Endothelial cell of umbilical vein (primary cell): ENCODE measurements at regions not wholly inside any gene's neighbourhood (a gene's known extent, or its start where the extent isn't known, plus 50 kb on each side); places are given as distances from the start of the nearest gene placed in this dataset.

ENCODE experiments used
- BruUV-seq: library from RNA; stranded (reverse); fragments of 400-500 nt; replicated peaks from 2 replicates; lab custom pipeline; 2021; lab: Mats Ljungman, UMichigan
- CTCF ChIA-PET: fragments of 300-600, 350-600 bp; sonication (Branson Sonifier 250); formaldehyde crosslinking; loops from one replicate; lab custom pipeline; 2021; ENCODE audit warnings: antibody characterized with exemption, inconsistent platforms; lab: Charles Lee
- POLR2A ChIA-PET: fragments of 300-600, 350-600 bp; sonication (Branson Sonifier 250); formaldehyde crosslinking; loops from one replicate; lab custom pipeline; 2021; ENCODE audit warnings: antibody characterized with exemption, inconsistent platforms; lab: Charles Lee
- DNase-seq: peaks from one replicate; pipeline ENCODE4 v3.0.0-alpha.2; 2011; ENCODE audit warnings: low read depth, low spot score
- FAIRE-seq: peaks from 2 replicates; lab custom pipeline; 2011; peaks lifted over from hg19 to GRCh38; lab: Jason Lieb, UNC
- H2AFZ ChIP-seq: 2 replicates; pipeline ENCODE4 v1.6.0; 2012; ENCODE audit warnings: low read depth, low read length, control low read depth, inconsistent platforms
- H3K27ac ChIP-seq: 2 replicates; pipeline ENCODE4 v1.5.1; 2011; ENCODE audit warnings: low read depth, mild to moderate bottlenecking, control low read depth, low read length, moderate library complexity; ENCODE audit not compliant: insufficient read depth
- H3K27me3 ChIP-seq, 2 experiments: 2 replicates each; pipeline versions ENCODE4 v1.6.0 to v1.6.1; 2011; ENCODE audit warnings: low read length in 2 of 2, mixed read lengths in 1 of 2; ENCODE audit not compliant: control insufficient read depth in 2 of 2, insufficient read depth in 2 of 2
- H3K36me3 ChIP-seq, 2 experiments: 2 replicates in 1 of 2; 3 replicates in 1 of 2; pipeline ENCODE4 v1.5.1; 2011; ENCODE audit warnings: low read length in 2 of 2, mild to moderate bottlenecking in 1 of 2, moderate library complexity in 1 of 2; ENCODE audit not compliant: control insufficient read depth in 2 of 2, insufficient read depth in 2 of 2; ENCODE audit errors: extremely low read depth in 1 of 2
- H3K4me1 ChIP-seq: 3 replicates; pipeline ENCODE4 v1.5.1; 2011; ENCODE audit warnings: mild to moderate bottlenecking, low read length; ENCODE audit not compliant: control insufficient read depth, insufficient read depth; ENCODE audit errors: extremely low read depth
- H3K4me2 ChIP-seq: 2 replicates; pipeline ENCODE4 v1.6.1; 2011; ENCODE audit warnings: low read length, control low read depth, mixed read lengths; ENCODE audit not compliant: insufficient read depth
- H3K4me3 ChIP-seq, 3 experiments: fragments of 200-600 bp in 1 of 3; sonication (generic), shearing (Covaris generic) in 1 of 3; replicated peaks in 1 of 3; 2 replicates each; pipeline ENCODE4 v1.5.1; 2011 to 2016; ENCODE audit warnings: control low read depth in 3 of 3, low read length in 3 of 3, mild to moderate bottlenecking in 2 of 3, inconsistent platforms in 1 of 3, low read depth in 1 of 3, moderate library complexity in 1 of 3; ENCODE audit not compliant: insufficient read depth in 1 of 3
- H3K79me2 ChIP-seq: 2 replicates; pipeline ENCODE4 v1.6.0; 2012; ENCODE audit warnings: low read length, inconsistent platforms; ENCODE audit not compliant: control insufficient read depth, insufficient read depth
- H3K9ac ChIP-seq: replicated peaks from 2 replicates; pipeline ENCODE3; 2011; ENCODE audit warnings: low read length, control low read depth; ENCODE audit not compliant: insufficient read depth; ENCODE audit errors: extremely low read depth
- H3K9me1 ChIP-seq: replicated peaks from 3 replicates; pipeline ENCODE4 v1.6.0; 2011; ENCODE audit warnings: mild to moderate bottlenecking, low read length; ENCODE audit not compliant: control insufficient read depth, insufficient read depth; ENCODE audit errors: extremely low read depth
- H3K9me3 ChIP-seq: replicated peaks from 2 replicates; pipeline ENCODE4 v1.5.1; 2012; ENCODE audit warnings: low read length, inconsistent platforms; ENCODE audit not compliant: control insufficient read depth, insufficient read depth
- H4K20me1 ChIP-seq: replicated peaks from 2 replicates; pipeline ENCODE3; 2011; ENCODE audit warnings: mild to moderate bottlenecking, low read length; ENCODE audit not compliant: control insufficient read depth, insufficient read depth; ENCODE audit errors: extremely low read depth
- EZH2 ChIP-seq: IDR thresholded peaks from 2 replicates; pipeline ENCODE4 v1.6.1; 2012; ENCODE audit warnings: borderline replicate concordance, low read depth, mild to moderate bottlenecking, moderate library complexity, low read length, inconsistent platforms; ENCODE audit not compliant: severe bottlenecking
- FOS ChIP-seq: IDR thresholded peaks from 2 replicates; pipeline ENCODE4 v1.6.1; 2011; ENCODE audit warnings: mild to moderate bottlenecking, low read length, moderate library complexity, borderline replicate concordance; ENCODE audit not compliant: insufficient read depth
- GATA2 ChIP-seq: IDR thresholded peaks from 2 replicates; pipeline ENCODE4 v1.7.0; 2011; ENCODE audit warnings: low read depth, mild to moderate bottlenecking, moderate library complexity, mixed read lengths, low read length; ENCODE audit not compliant: insufficient read length, insufficient read depth
- JUN ChIP-seq: IDR thresholded peaks from 2 replicates; pipeline ENCODE4 v1.6.1; 2011; ENCODE audit warnings: borderline replicate concordance, low read depth; ENCODE audit not compliant: insufficient read length, insufficient read depth
- MYC ChIP-seq: IDR thresholded peaks from one replicate; pipeline ENCODE4 v1.6.1; 2011; ENCODE audit warnings: mild to moderate bottlenecking, low read depth, low read length
- POLR2A ChIP-seq: IDR thresholded peaks from 2 replicates; pipeline ENCODE4 v1.6.1; 2012; ENCODE audit warnings: low read depth, mild to moderate bottlenecking, control low read depth, low read length
- POLR2AphosphoS5 ChIP-seq: IDR thresholded peaks from 2 replicates; pipeline ENCODE4 v1.6.1; 2012; ENCODE audit warnings: low read depth, mild to moderate bottlenecking, control low read depth, low read length, moderate library complexity; ENCODE audit not compliant: insufficient read depth
- dilution Hi-C: fragments of 300-500 bp; cut with MboI; formaldehyde crosslinking; loops from one replicate; pipeline ENCODE4 v1.15.0; 2019; ENCODE audit warnings: low sequenced_read_pairs; ENCODE audit not compliant: extremely low pct_ligation_motif_present
- intact Hi-C: fragments of 100-400 bp; cut with micrococcal nuclease; formaldehyde crosslinking; loops from one replicate; pipeline ENCODE4 v1.10.0; 2022
- TF ChIP-seq, protein P1 (sequence below): IDR thresholded peaks from 2 replicates; pipeline ENCODE4 v1.6.1; 2011; ENCODE audit not compliant: insufficient read depth, insufficient read length
- TF ChIP-seq, protein P2 (sequence below), 2 donors: IDR thresholded peaks; 1 replicate in 1 of 2; 2 replicates in 1 of 2; pipeline ENCODE4 v1.5.1; 2011; ENCODE audit warnings: low read length in 2 of 2, mild to moderate bottlenecking in 2 of 2, moderate library complexity in 2 of 2, control low read depth in 1 of 2, inconsistent platforms in 1 of 2, low read depth in 1 of 2; ENCODE audit not compliant: insufficient read depth in 1 of 2; ENCODE audit errors: extremely low read depth in 1 of 2

DNA sequence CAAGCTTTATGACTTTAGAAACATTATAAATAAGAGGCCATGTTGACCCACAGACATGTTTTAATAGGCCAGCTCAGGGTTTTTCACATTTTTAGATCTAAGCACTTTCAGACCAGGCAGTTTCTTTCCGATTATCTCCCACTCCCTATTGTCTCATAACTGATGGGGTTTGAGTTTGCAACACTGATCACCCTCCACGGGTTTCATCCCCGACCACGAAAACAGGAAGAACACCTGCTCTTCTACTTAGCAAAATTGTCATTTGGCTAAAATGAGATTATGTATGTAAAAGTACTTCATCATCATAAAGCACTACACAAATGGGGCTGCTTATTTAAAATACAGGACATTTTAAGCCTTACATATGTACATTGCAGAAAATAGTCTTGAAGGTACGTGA lies 407.9 kb downstream of the HNRNPD start:
- FAIRE-seq = no peak
- Histone ChIP-seq H3K27me3 (no peaks in the 10 kb centered on the region), H3K4me2 (no peak overlapping the region), H2AFZ (no peak overlapping the region), H3K4me1 (no peaks in the 10 kb centered on the region), H3K9ac (no peak overlapping the region), H3K27ac (no peak overlapping the region), H3K9me3 (no peaks in the 10 kb centered on the region), H3K4me3 (no peak overlapping the region), H4K20me1 (no peaks in the 10 kb centered on the region), H3K9me1 (no peaks in the 10 kb centered on the region), H3K36me3 (no peaks in the 10 kb centered on the region), H3K79me2 (no peaks in the 10 kb centered on the region)
- BruUV-seq = no TSS peak
- TF ChIP-seq JUN (no peak), EZH2 (no peak), POLR2A (no peak)
- TF ChIP-seq, protein P1, sequence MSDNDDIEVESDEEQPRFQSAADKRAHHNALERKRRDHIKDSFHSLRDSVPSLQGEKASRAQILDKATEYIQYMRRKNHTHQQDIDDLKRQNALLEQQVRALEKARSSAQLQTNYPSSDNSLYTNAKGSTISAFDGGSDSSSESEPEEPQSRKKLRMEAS = no peak
- TF ChIP-seq, protein P2, sequence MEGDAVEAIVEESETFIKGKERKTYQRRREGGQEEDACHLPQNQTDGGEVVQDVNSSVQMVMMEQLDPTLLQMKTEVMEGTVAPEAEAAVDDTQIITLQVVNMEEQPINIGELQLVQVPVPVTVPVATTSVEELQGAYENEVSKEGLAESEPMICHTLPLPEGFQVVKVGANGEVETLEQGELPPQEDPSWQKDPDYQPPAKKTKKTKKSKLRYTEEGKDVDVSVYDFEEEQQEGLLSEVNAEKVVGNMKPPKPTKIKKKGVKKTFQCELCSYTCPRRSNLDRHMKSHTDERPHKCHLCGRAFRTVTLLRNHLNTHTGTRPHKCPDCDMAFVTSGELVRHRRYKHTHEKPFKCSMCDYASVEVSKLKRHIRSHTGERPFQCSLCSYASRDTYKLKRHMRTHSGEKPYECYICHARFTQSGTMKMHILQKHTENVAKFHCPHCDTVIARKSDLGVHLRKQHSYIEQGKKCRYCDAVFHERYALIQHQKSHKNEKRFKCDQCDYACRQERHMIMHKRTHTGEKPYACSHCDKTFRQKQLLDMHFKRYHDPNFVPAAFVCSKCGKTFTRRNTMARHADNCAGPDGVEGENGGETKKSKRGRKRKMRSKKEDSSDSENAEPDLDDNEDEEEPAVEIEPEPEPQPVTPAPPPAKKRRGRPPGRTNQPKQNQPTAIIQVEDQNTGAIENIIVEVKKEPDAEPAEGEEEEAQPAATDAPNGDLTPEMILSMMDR (IDR thresholded peaks at IDR 0.05; ENCODE audit: extremely low read depth in 1 of 2, insufficient read depth in 1 of 2, low read depth in 1 of 2, low read length in 2 of 2) = no peak
- CTCF ChIA-PET = no interaction called here
- DNase-seq = no peak
- dilution Hi-C loops (no loop called here), intact Hi-C loops (no loop called here)
- POLR2A ChIA-PET = no interaction called here

DNA sequence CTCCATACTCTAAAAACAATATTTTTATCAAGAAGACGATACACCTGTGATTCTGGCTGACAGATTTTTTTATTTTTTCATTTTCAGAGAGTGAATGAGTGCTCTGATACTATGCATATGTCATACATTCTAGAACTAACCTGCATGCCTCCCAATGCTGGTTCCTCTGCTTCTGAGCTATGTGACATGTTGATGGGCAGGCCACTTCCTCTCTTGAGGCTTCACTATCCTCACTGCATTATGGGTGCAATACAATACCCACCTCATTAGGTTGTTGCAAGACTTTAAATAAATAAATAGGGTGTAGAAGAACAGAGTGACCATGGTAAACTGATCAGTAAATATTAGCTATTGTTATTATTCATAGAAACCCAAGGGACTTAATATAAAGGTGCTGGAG lies 408.3 kb downstream of the HNRNPD start:
- Histone ChIP-seq H2AFZ (no peak overlapping the region), H3K4me1 (no peaks in the 10 kb centered on the region), H3K9me3 (no peaks in the 10 kb centered on the region), H3K4me2 (no peak overlapping the region), H3K4me3 (no peak overlapping the region), H3K27ac (no peak overlapping the region), H3K9me1 (no peaks in the 10 kb centered on the region), H3K79me2 (no peaks in the 10 kb centered on the region), H3K27me3 (no peaks in the 10 kb centered on the region), H3K9ac (no peak overlapping the region), H4K20me1 (no peaks in the 10 kb centered on the region), H3K36me3 (no peaks in the 10 kb centered on the region)
- DNase-seq (no peak), FAIRE-seq (no peak)
- no TSS peak for BruUV-seq
- intact Hi-C loops (no loop called here), dilution Hi-C loops (no loop called here)
- TF ChIP-seq EZH2 = no peak
- TF ChIP-seq, protein P2 (IDR thresholded peaks at IDR 0.05; ENCODE audit: extremely low read depth in 1 of 2, insufficient read depth in 1 of 2, low read depth in 1 of 2, low read length in 2 of 2) = no peak
- no peak for TF ChIP-seq FOS
- TF ChIP-seq POLR2AphosphoS5 = no peak
- TF ChIP-seq JUN = no peak
- TF ChIP-seq GATA2 = no peak
- TF ChIP-seq POLR2A = no peak
- TF ChIP-seq MYC = no peak
- TF ChIP-seq, protein P1 = no peak
- ChIA-PET POLR2A (no interaction called here), CTCF (no interaction called here)
